Adrenal gland (tissue), 9 donors: ENCODE measurements at regions not wholly inside any gene's neighbourhood (a gene's known extent, or its start where the extent isn't known, plus 50 kb on each side); places are given as distances from the start of the nearest gene placed in this dataset.

Experiments
- DNase-seq, 7 donors: peaks; one replicate each; pipeline ENCODE4 v3.0.0-alpha.2; 2019 to 2020
- H3K27ac ChIP-seq, 5 donors: fragments of 200-600 bp; sonication (generic) in 4 of 5; 1 replicate in 3 of 5; 2 replicates in 2 of 5; pipeline versions ENCODE4 v1.5.1 to v1.8.0; 2016 to 2020; ENCODE audit warnings: mild to moderate bottlenecking in 1 of 5
- H3K27me3 ChIP-seq: fragments of 200-600 bp; 2 replicates; pipeline ENCODE4 v1.8.0; 2021
- H3K36me3 ChIP-seq, 2 donors: fragments of 200-600 bp; replicated peaks in 1 of 2; 1 replicate in 1 of 2; 2 replicates in 1 of 2; pipeline versions ENCODE4 v1.5.1 to v1.8.0; 2018 to 2022
- H3K4me1 ChIP-seq, 2 donors: fragments of 200-600 bp; replicated peaks in 1 of 2; 1 replicate in 1 of 2; 2 replicates in 1 of 2; pipeline versions ENCODE4 v1.5.1 to v1.8.0; 2018 to 2021
- H3K4me3 ChIP-seq, 4 donors: fragments of 200-600 bp; sonication (generic) in 3 of 4; one replicate each; pipeline ENCODE4 v1.5.1; 2016 to 2018
- H3K9me3 ChIP-seq, 3 donors: fragments of 200-600 bp; sonication (generic) in 1 of 3; replicated peaks in 1 of 3; 1 replicate in 2 of 3; 2 replicates in 1 of 3; pipeline versions ENCODE4 v1.5.1 to v1.8.0; 2016 to 2021
- POLR2A ChIP-seq, 2 donors: fragments of 450-650 bp; IDR thresholded peaks; one replicate each; pipeline ENCODE4 v1.6.1; 2017; ENCODE audit warnings: antibody characterized with exemption in 2 of 2, mild to moderate bottlenecking in 2 of 2, moderate library complexity in 1 of 2
- WGBS, 4 donors: extraction: QIAGEN DNeasy Blood & Tissue Kit in 2 of 4; methylation state at CpG; one replicate each; pipeline versions ENCODE4 v1.1.5 to v1.1.7; 2013 to 2017; 5-methylcytosine and 5-hydroxymethylcytosine counted together
- intact Hi-C, 2 donors: fragments of 100-400 bp; cut with DNase I; formaldehyde crosslinking; loops; one replicate each; pipeline versions ENCODE4 v1.14.1 to v1.15.0; 2022 to 2023
- TF ChIP-seq, protein P1 (sequence below), 6 experiments: fragments of 450-650 bp in 4 of 6; fragments of 200-600 bp in 2 of 6; sonication (generic) in 1 of 6; IDR thresholded peaks; 1 replicate in 5 of 6; 2 replicates in 1 of 6; pipeline versions ENCODE4 v1.5.1 to v1.8.0; 2016 to 2021; ENCODE audit warnings: antibody characterized with exemption in 6 of 6, mild to moderate bottlenecking in 2 of 6, moderate library complexity in 1 of 6
- donor health status: healthy with polysubstance abuse.
- donor health status: Bipolar disorder and iron deficiency.
- donor health status: DM: yes; HTN: yes; CAD: no.
- donor health status: DM: no; HTN: no; CAD: no.
- donor health status: DM: no; HTN: no; CAD: no.

DNA sequence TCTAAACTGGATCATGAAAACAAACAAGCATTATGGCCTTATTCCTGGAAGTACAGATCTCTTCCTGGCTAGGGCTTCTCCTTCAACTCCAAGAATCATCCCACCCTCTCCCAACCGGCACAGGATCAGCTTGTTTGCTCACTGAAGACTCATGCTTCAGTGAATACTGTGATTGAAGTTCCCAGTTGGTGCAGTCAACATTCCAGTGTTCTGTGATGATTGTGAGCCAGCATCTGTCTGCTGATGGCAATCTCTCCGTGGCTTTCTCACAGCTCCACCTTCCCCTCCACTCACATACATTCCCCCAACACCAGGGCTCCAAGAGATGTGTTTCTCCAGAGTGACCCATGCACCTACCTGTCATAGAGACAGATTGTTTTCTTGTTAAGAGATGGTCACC, 421.3 kb upstream of the BTBD3 start:
- intact Hi-C loops: no loop called here

GRCh38 chr20:11497545-11497944, 420.1 kb upstream of the BTBD3 start:
- DNase-seq: no peak
- no peak overlapping the region for H3K4me3 ChIP-seq
- H3K36me3 ChIP-seq: no peaks in the 10 kb centered on the region
- H3K27ac ChIP-seq: no peak overlapping the region
- no peaks in the 10 kb centered on the region for H3K4me1 ChIP-seq
- 85 to 96% (median 87%) methylated on average over 1 of the region's 1 CpG for WGBS, 4 donors
- intact Hi-C loops: no loop called here
- no peaks in the 10 kb centered on the region for H3K9me3 ChIP-seq
- TF ChIP-seq, protein P1, sequence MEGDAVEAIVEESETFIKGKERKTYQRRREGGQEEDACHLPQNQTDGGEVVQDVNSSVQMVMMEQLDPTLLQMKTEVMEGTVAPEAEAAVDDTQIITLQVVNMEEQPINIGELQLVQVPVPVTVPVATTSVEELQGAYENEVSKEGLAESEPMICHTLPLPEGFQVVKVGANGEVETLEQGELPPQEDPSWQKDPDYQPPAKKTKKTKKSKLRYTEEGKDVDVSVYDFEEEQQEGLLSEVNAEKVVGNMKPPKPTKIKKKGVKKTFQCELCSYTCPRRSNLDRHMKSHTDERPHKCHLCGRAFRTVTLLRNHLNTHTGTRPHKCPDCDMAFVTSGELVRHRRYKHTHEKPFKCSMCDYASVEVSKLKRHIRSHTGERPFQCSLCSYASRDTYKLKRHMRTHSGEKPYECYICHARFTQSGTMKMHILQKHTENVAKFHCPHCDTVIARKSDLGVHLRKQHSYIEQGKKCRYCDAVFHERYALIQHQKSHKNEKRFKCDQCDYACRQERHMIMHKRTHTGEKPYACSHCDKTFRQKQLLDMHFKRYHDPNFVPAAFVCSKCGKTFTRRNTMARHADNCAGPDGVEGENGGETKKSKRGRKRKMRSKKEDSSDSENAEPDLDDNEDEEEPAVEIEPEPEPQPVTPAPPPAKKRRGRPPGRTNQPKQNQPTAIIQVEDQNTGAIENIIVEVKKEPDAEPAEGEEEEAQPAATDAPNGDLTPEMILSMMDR (IDR thresholded peaks at IDR 0.05): no peak
- TF ChIP-seq POLR2A (IDR thresholded peaks at IDR 0.05): no peak
- H3K27me3 ChIP-seq: no peaks in the 10 kb centered on the region

More for the DNA sequence above, 421.3 kb upstream of the BTBD3 start:
- no peak for TF ChIP-seq POLR2A (IDR thresholded peaks at IDR 0.05)
- TF ChIP-seq, protein P1 (IDR thresholded peaks at IDR 0.05): no peak
- WGBS, 4 donors: 23 to 50% (median 33%) methylated on average over 2 of the region's 2 CpGs
- Histone ChIP-seq H3K27ac (no peak overlapping the region), H3K27me3 (no peaks in the 10 kb centered on the region), H3K36me3 (no peaks in the 10 kb centered on the region), H3K9me3 (no peaks in the 10 kb centered on the region), H3K4me1 (no peaks in the 10 kb centered on the region), H3K4me3 (no peak overlapping the region)
- DNase-seq: no peak

DNA sequence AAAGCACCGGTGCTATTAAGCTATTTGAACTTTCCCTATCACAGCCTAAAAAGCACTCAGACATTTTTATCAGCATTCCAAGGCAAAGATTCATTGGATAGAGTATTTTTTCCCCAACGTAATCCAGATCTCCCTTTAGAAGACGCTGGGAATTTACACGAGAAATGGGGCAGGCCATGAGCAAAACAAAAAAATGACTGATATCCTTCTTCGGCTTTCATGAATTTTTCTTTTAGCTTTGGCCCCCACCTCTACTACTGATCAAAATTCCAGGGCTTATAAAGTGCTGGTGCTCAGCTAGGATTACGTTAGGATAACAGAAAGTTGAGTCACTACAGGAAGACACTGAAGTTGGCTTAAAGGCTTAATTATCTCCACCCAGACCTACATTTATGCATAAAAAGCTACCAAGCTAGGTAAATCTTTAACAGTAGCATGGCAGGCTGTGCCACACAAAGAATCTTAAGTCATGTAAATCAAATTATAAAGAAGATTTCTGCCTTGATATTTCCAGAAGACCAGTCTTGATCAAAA, 418.5 kb upstream of the BTBD3 start:
- no peak for DNase-seq
- TF ChIP-seq POLR2A (IDR thresholded peaks at IDR 0.05): no peak
- TF ChIP-seq, protein P1 (IDR thresholded peaks at IDR 0.05): no peak
- WGBS, 4 donors: 69 to 82% (median 74%) methylated on average over 6 of the region's 6 CpGs
- H3K9me3 ChIP-seq: no peaks in the 10 kb centered on the region
- no peaks in the 10 kb centered on the region for H3K36me3 ChIP-seq
- H3K4me3 ChIP-seq: no peak overlapping the region
- H3K27ac ChIP-seq: no peak overlapping the region
- intact Hi-C loops: no loop called here
- H3K4me1 ChIP-seq: no peaks in the 10 kb centered on the region
- H3K27me3 ChIP-seq: no peaks in the 10 kb centered on the region

DNA sequence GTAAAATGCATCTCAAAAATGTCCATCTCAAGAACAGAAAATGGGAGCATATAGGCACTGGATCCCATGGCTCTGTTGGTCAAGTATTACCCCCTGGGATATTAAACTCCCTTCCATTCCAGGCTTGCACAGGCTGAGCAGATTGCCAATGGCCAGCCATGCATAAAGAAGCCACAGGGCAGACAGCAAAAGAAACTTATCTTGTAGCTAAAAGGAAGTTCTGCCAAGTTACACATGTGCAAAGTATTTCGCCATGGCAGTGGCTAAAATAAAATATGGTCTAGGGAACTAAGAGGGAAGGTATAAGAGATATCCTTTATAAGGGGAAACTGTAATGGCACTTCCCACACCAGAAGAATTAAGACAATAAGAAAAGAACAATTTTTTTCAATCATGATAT, 415.6 kb upstream of the BTBD3 start:
- Histone ChIP-seq H3K36me3 (no peaks in the 10 kb centered on the region), H3K4me1 (no peaks in the 10 kb centered on the region), H3K27ac (no peak overlapping the region), H3K9me3 (no peaks in the 10 kb centered on the region), H3K27me3 (no peaks in the 10 kb centered on the region), H3K4me3 (no peak overlapping the region)
- 71 to 85% (median 76%) methylated on average over 1 of the region's 1 CpG for WGBS, 4 donors
- TF ChIP-seq POLR2A (IDR thresholded peaks at IDR 0.05): no peak
- TF ChIP-seq, protein P1 (IDR thresholded peaks at IDR 0.05): no peak
- intact Hi-C loops: no loop called here
- DNase-seq: no peak
